ENCODE measurements at regions not wholly inside any gene's neighbourhood (a gene's known extent, or its start where the extent isn't known, plus 50 kb on each side); places are given as distances from the start of the nearest gene placed in this dataset.
A peak's percentile ranks its signal among the peaks of the same experiment; 100 is the strongest.

GRCh38 chr12:60094436-60094835 is 498.6 kb downstream of the SLC16A7 start:
- H4K20me1 ChIP-seq (ENCODE audit: control insufficient read depth, extremely low read depth, insufficient read depth, low read length): no peaks in the 10 kb centered on the region
- no peak overlapping the region for H3K9ac ChIP-seq (ENCODE audit: insufficient read depth, low read length)
- no peak overlapping the region for H3K27ac ChIP-seq (ENCODE audit: insufficient read depth, low read length)
- no peak overlapping the region for H3K4me2 ChIP-seq (ENCODE audit: extremely low read depth, insufficient read depth, low read length)
- no peaks in the 10 kb centered on the region for H3K27me3 ChIP-seq (ENCODE audit: control insufficient read depth, insufficient read depth, low read length)
- H3K79me2 ChIP-seq (ENCODE audit: control insufficient read depth, insufficient read depth, low read length): no peaks in the 10 kb centered on the region
- no peak overlapping the region for H2AFZ ChIP-seq (ENCODE audit: low read length)
- no peaks in the 10 kb centered on the region for H3K4me1 ChIP-seq (ENCODE audit: control insufficient read depth, extremely low read depth, insufficient read depth, low read length)
- TF ChIP-seq CTCF (conservative IDR thresholded peaks at IDR 0.05 in 1 of 2, IDR thresholded peaks at IDR 0.05 in 1 of 2; ENCODE audit: low read depth in 1 of 2, low read length in 2 of 2): no peak
- TF ChIP-seq EZH2 (IDR thresholded peaks at IDR 0.05; ENCODE audit: low read length, missing control alignments): no peak
- peak in 1 of 2 donors; percentile 30 for DNase-seq (ENCODE audit: low read depth in 2 of 2)
- H3K36me3 ChIP-seq (ENCODE audit: control insufficient read depth, insufficient read depth, low read length): no peaks in the 10 kb centered on the region
- no peaks in the 10 kb centered on the region for H3K9me3 ChIP-seq (ENCODE audit: control insufficient read depth, insufficient read depth, low read depth, low read length)
- no peak overlapping the region for H3K4me3 ChIP-seq (replicated peaks in 1 of 4; ENCODE audit: control extremely low read depth in 1 of 4, insufficient read depth in 1 of 4, low read depth in 3 of 4, low read length in 4 of 4)

GRCh38 chr12:60096727-60097126 is 500.9 kb downstream of the SLC16A7 start:
- no peaks in the 10 kb centered on the region for H3K36me3 ChIP-seq (ENCODE audit: control insufficient read depth, insufficient read depth, low read length)
- no peak for DNase-seq (ENCODE audit: low read depth in 2 of 2)
- no peak overlapping the region for H3K9ac ChIP-seq (ENCODE audit: insufficient read depth, low read length)
- no peak overlapping the region for H3K4me3 ChIP-seq (replicated peaks in 1 of 4; ENCODE audit: control extremely low read depth in 1 of 4, insufficient read depth in 1 of 4, low read depth in 3 of 4, low read length in 4 of 4)
- H3K79me2 ChIP-seq (ENCODE audit: control insufficient read depth, insufficient read depth, low read length): no peaks in the 10 kb centered on the region
- H3K4me1 ChIP-seq (ENCODE audit: control insufficient read depth, extremely low read depth, insufficient read depth, low read length): no peaks in the 10 kb centered on the region
- no peak overlapping the region for H3K27ac ChIP-seq (ENCODE audit: insufficient read depth, low read length)
- no peak overlapping the region for H3K4me2 ChIP-seq (ENCODE audit: extremely low read depth, insufficient read depth, low read length)
- no peaks in the 10 kb centered on the region for H3K27me3 ChIP-seq (ENCODE audit: control insufficient read depth, insufficient read depth, low read length)
- no peaks in the 10 kb centered on the region for H3K9me3 ChIP-seq (ENCODE audit: control insufficient read depth, insufficient read depth, low read depth, low read length)
- H2AFZ ChIP-seq (ENCODE audit: low read length): no peak overlapping the region
- H4K20me1 ChIP-seq (ENCODE audit: control insufficient read depth, extremely low read depth, insufficient read depth, low read length): no peaks in the 10 kb centered on the region
- TF ChIP-seq CTCF (conservative IDR thresholded peaks at IDR 0.05 in 1 of 2, IDR thresholded peaks at IDR 0.05 in 1 of 2; ENCODE audit: low read depth in 1 of 2, low read length in 2 of 2) (no peak), EZH2 (IDR thresholded peaks at IDR 0.05; ENCODE audit: low read length, missing control alignments) (no peak)

- Histone ChIP-seq H4K20me1 (ENCODE audit: control insufficient read depth, extremely low read depth, insufficient read depth, low read length) (no peaks in the 10 kb centered on the region), H3K27me3 (ENCODE audit: control insufficient read depth, insufficient read depth, low read length) (no peaks in the 10 kb centered on the region), H3K9me3 (ENCODE audit: control insufficient read depth, insufficient read depth, low read depth, low read length) (no peaks in the 10 kb centered on the region), H3K79me2 (ENCODE audit: control insufficient read depth, insufficient read depth, low read length) (no peaks in the 10 kb centered on the region), H3K9ac (ENCODE audit: insufficient read depth, low read length) (no peak overlapping the region), H3K36me3 (ENCODE audit: control insufficient read depth, insufficient read depth, low read length) (no peaks in the 10 kb centered on the region), H2AFZ (ENCODE audit: low read length) (no peak overlapping the region), H3K4me3 (replicated peaks in 1 of 4; ENCODE audit: control extremely low read depth in 1 of 4, insufficient read depth in 1 of 4, low read depth in 3 of 4, low read length in 4 of 4) (no peak overlapping the region), H3K4me2 (ENCODE audit: extremely low read depth, insufficient read depth, low read length) (no peak overlapping the region), H3K27ac (ENCODE audit: insufficient read depth, low read length) (no peak overlapping the region), H3K4me1 (ENCODE audit: control insufficient read depth, extremely low read depth, insufficient read depth, low read length) (no peaks in the 10 kb centered on the region)
- TF ChIP-seq CTCF (conservative IDR thresholded peaks at IDR 0.05 in 1 of 2, IDR thresholded peaks at IDR 0.05 in 1 of 2; ENCODE audit: low read depth in 1 of 2, low read length in 2 of 2) (no peak), EZH2 (IDR thresholded peaks at IDR 0.05; ENCODE audit: low read length, missing control alignments) (no peak)
- DNase-seq (ENCODE audit: low read depth in 2 of 2): peak in 1 of 2 donors; percentile 15
Observed at GRCh38 chr12:60100160-60100559, 504.3 kb downstream of the SLC16A7 start.

Measured in fibroblast of lung (primary cell).